Body of pancreas (tissue), 4 donors: ENCODE measurements at regions not wholly inside any gene's neighbourhood (a gene's known extent, or its start where the extent isn't known, plus 50 kb on each side); places are given as distances from the start of the nearest gene placed in this dataset.

Source experiments
- POLR2A ChIP-seq, 3 donors: fragments of 450-650 bp; IDR thresholded peaks; one replicate each; pipeline ENCODE4 v1.6.1; 2016; ENCODE audit warnings: antibody characterized with exemption in 3 of 3, mild to moderate bottlenecking in 2 of 3
- TF ChIP-seq, protein P1 (sequence below), 7 experiments: fragments of 450-650 bp in 4 of 7; fragments of 200-600 bp in 3 of 7; sonication (generic) in 3 of 7; IDR thresholded peaks; one replicate each; pipeline ENCODE4 v1.5.1; 2016 to 2019; ENCODE audit warnings: antibody characterized with exemption in 7 of 7

DNA sequence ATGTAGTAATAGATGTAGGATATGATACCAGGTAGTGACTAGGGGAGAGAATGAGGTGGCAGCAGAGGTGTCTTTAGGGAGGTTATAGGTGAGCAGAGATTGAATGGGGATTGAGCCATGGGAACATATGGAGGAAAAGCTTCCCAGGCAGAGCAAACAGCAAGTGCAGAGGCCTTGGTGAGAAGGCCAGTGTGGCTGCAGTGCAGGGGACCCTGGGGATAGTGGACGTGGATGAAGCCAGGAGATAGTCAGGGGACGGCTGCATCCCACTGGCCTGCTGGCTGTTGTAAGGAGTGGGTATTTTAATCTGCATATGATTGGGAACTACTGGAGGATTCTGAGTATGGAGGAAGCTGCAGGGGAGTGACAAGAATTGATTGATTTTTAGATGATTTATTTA, 62.7 kb upstream of the TRAK1 start:
- TF ChIP-seq, protein P1, sequence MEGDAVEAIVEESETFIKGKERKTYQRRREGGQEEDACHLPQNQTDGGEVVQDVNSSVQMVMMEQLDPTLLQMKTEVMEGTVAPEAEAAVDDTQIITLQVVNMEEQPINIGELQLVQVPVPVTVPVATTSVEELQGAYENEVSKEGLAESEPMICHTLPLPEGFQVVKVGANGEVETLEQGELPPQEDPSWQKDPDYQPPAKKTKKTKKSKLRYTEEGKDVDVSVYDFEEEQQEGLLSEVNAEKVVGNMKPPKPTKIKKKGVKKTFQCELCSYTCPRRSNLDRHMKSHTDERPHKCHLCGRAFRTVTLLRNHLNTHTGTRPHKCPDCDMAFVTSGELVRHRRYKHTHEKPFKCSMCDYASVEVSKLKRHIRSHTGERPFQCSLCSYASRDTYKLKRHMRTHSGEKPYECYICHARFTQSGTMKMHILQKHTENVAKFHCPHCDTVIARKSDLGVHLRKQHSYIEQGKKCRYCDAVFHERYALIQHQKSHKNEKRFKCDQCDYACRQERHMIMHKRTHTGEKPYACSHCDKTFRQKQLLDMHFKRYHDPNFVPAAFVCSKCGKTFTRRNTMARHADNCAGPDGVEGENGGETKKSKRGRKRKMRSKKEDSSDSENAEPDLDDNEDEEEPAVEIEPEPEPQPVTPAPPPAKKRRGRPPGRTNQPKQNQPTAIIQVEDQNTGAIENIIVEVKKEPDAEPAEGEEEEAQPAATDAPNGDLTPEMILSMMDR (IDR thresholded peaks at IDR 0.05), result no peak
- TF ChIP-seq POLR2A (IDR thresholded peaks at IDR 0.05), result no peak
